Uterus (tissue), 3 donors: ENCODE measurements at regions not wholly inside any gene's neighbourhood (a gene's known extent, or its start where the extent isn't known, plus 50 kb on each side); places are given as distances from the start of the nearest gene placed in this dataset.

Source experiments
- DNase-seq, 2 donors: peaks; one replicate each; pipeline ENCODE4 v3.0.0-alpha.2; 2019 to 2020
- H3K27ac ChIP-seq, 2 donors: fragments of 200-600 bp; sonication (generic); 1 replicate in 1 of 2; 2 replicates in 1 of 2; pipeline ENCODE4 v1.5.1; 2016 to 2018
- H3K27me3 ChIP-seq, 2 donors: fragments of 200-600 bp; sonication (generic); one replicate each; pipeline ENCODE4 v1.5.1; 2018 to 2019; ENCODE audit warnings: control low read depth in 1 of 2
- H3K36me3 ChIP-seq, 2 donors: fragments of 200-600 bp; sonication (generic); one replicate each; pipeline ENCODE4 v1.5.1; 2019; ENCODE audit warnings: control low read depth in 1 of 2
- H3K4me1 ChIP-seq, 2 donors: fragments of 200-600 bp; sonication (generic); one replicate each; pipeline ENCODE4 v1.5.1; 2018 to 2019; ENCODE audit warnings: control low read depth in 1 of 2
- H3K4me3 ChIP-seq, 2 donors: fragments of 200-600 bp; sonication (generic); 1 replicate in 1 of 2; 2 replicates in 1 of 2; pipeline ENCODE4 v1.5.1; 2018 to 2019; ENCODE audit warnings: mild to moderate bottlenecking in 1 of 2
- H3K9me3 ChIP-seq, 2 donors: fragments of 200-600 bp; sonication (generic); one replicate each; pipeline ENCODE4 v1.5.1; 2019; ENCODE audit warnings: control low read depth in 1 of 2
- CTCF ChIP-seq, 4 experiments: fragments of 200-600 bp in 2 of 4; fragments of 450-650 bp in 2 of 4; sonication (generic) in 2 of 4; IDR thresholded peaks; one replicate each; pipeline ENCODE4 v1.5.1; 2016 to 2019; ENCODE audit warnings: antibody characterized with exemption in 4 of 4, mild to moderate bottlenecking in 2 of 4, moderate library complexity in 1 of 4
- POLR2A ChIP-seq, 2 donors: fragments of 450-650 bp; IDR thresholded peaks; one replicate each; pipeline ENCODE4 v1.6.1; 2016; ENCODE audit warnings: antibody characterized with exemption in 2 of 2, mild to moderate bottlenecking in 1 of 2, moderate library complexity in 1 of 2
- intact Hi-C: fragments of 100-400 bp; cut with DNase I; formaldehyde crosslinking; loops from one replicate; pipeline ENCODE4 v1.15.1; 2023; ENCODE audit warnings: low total_unique reads
- donor health status: DM: yes; HTN: yes; CAD: no.

GRCh38 chr21:25079053-25079452 is 528.2 kb downstream of the MRPL39 start:
- DNase-seq: no peak
- TF ChIP-seq POLR2A (IDR thresholded peaks at IDR 0.05) (no peak), CTCF (IDR thresholded peaks at IDR 0.05) (no peak)
- Histone ChIP-seq H3K36me3 (no peaks in the 10 kb centered on the region), H3K27ac (no peak overlapping the region), H3K4me1 (no peaks in the 10 kb centered on the region), H3K27me3 (no peaks in the 10 kb centered on the region), H3K9me3 (no peaks in the 10 kb centered on the region), H3K4me3 (no peak overlapping the region)
- intact Hi-C loops: no loop called here

GRCh38 chr21:25062061-25062460 is 545.2 kb downstream of the MRPL39 start:
- Histone ChIP-seq H3K36me3 (no peaks in the 10 kb centered on the region), H3K4me3 (no peak overlapping the region), H3K4me1 (no peaks in the 10 kb centered on the region), H3K27ac (no peak overlapping the region), H3K27me3 (no peaks in the 10 kb centered on the region), H3K9me3 (no peaks in the 10 kb centered on the region)
- TF ChIP-seq POLR2A (IDR thresholded peaks at IDR 0.05) (no peak), CTCF (IDR thresholded peaks at IDR 0.05) (no peak)
- DNase-seq: no peak
- intact Hi-C loops: no loop called here

- Histone ChIP-seq H3K9me3 (no peaks in the 10 kb centered on the region), H3K27me3 (no peaks in the 10 kb centered on the region), H3K4me1 (no peaks in the 10 kb centered on the region), H3K4me3 (no peak overlapping the region), H3K27ac (no peak overlapping the region), H3K36me3 (no peaks in the 10 kb centered on the region)
- TF ChIP-seq CTCF (IDR thresholded peaks at IDR 0.05) (no peak), POLR2A (IDR thresholded peaks at IDR 0.05) (no peak)
- DNase-seq: no peak
- intact Hi-C loops: no loop called here
These were observed 552.6 kb downstream of the MRPL39 start for GRCh38 chr21:25054689-25055088.

GRCh38 chr21:25039461-25040380 is 567.6 kb downstream of the MRPL39 start:
- no peaks in the 10 kb centered on the region for H3K4me1 ChIP-seq
- H3K27me3 ChIP-seq: peaks cover 0 to 3% of the 10 kb centered on the region in 2 donors
- intact Hi-C loops: no loop called here
- H3K9me3 ChIP-seq: no peaks in the 10 kb centered on the region
- no peak for DNase-seq
- no peak for TF ChIP-seq CTCF (IDR thresholded peaks at IDR 0.05)
- no peak for TF ChIP-seq POLR2A (IDR thresholded peaks at IDR 0.05)
- no peak overlapping the region for H3K4me3 ChIP-seq
- no peaks in the 10 kb centered on the region for H3K36me3 ChIP-seq
- H3K27ac ChIP-seq: no peak overlapping the region

- H3K36me3 ChIP-seq: no peaks in the 10 kb centered on the region
- H3K9me3 ChIP-seq: no peaks in the 10 kb centered on the region
- H3K27me3 ChIP-seq: peaks cover 0 to 3% of the 10 kb centered on the region in 2 donors
- no peak overlapping the region for H3K27ac ChIP-seq
- DNase-seq: no peak
- no peaks in the 10 kb centered on the region for H3K4me1 ChIP-seq
- intact Hi-C loops: no loop called here
- no peak overlapping the region for H3K4me3 ChIP-seq
- TF ChIP-seq POLR2A (IDR thresholded peaks at IDR 0.05) (no peak), CTCF (IDR thresholded peaks at IDR 0.05) (no peak)
These were observed 570.5 kb downstream of the MRPL39 start for GRCh38 chr21:25036775-25037174.
